VCaP (cell line): ENCODE measurements at regions not wholly inside any gene's neighbourhood (a gene's known extent, or its start where the extent isn't known, plus 50 kb on each side); places are given as distances from the start of the nearest gene placed in this dataset.

Source experiments
- H3K27ac ChIP-seq: fragments of 450-650 bp; 2 replicates; pipeline ENCODE4 v1.5.1; 2017
- CTCF ChIP-seq: fragments of 450-650 bp; conservative IDR thresholded peaks from 2 replicates; pipeline ENCODE4 v1.5.1; 2017; ENCODE audit warnings: mild to moderate bottlenecking, moderate library complexity

- no peak for TF ChIP-seq CTCF
- H3K27ac ChIP-seq, result no peak overlapping the region
Measured at GRCh38 chr12:61011767-61012423, 1248.3 kb upstream of the USP15 start.

GRCh38 chr12:61018571-61018970, 1241.6 kb upstream of the USP15 start:
- no peak overlapping the region for H3K27ac ChIP-seq
- TF ChIP-seq CTCF, result no peak

GRCh38 chr12:61023231-61023630, 1237.0 kb upstream of the USP15 start:
- no peak for TF ChIP-seq CTCF
- H3K27ac ChIP-seq, result no peak overlapping the region

- no peak for TF ChIP-seq CTCF
- H3K27ac ChIP-seq, result no peak overlapping the region
Measured at GRCh38 chr12:61029516-61029915, 1230.7 kb upstream of the USP15 start.

GRCh38 chr12:61037792-61038191, 1222.4 kb upstream of the USP15 start:
- TF ChIP-seq CTCF, result no peak
- no peak overlapping the region for H3K27ac ChIP-seq

GRCh38 chr12:61043838-61044237, 1216.4 kb upstream of the USP15 start:
- H3K27ac ChIP-seq, result no peak overlapping the region
- TF ChIP-seq CTCF, result no peak

GRCh38 chr12:61044766-61045165, 1215.4 kb upstream of the USP15 start:
- TF ChIP-seq CTCF, result no peak

More at GRCh38 chr12:61044766-61045165, 1215.4 kb upstream of the USP15 start:
- H3K27ac ChIP-seq, result no peak overlapping the region
